ENCODE measurements at regions not wholly inside any gene's neighbourhood (a gene's known extent, or its start where the extent isn't known, plus 50 kb on each side); places are given as distances from the start of the nearest gene placed in this dataset.

DNA sequence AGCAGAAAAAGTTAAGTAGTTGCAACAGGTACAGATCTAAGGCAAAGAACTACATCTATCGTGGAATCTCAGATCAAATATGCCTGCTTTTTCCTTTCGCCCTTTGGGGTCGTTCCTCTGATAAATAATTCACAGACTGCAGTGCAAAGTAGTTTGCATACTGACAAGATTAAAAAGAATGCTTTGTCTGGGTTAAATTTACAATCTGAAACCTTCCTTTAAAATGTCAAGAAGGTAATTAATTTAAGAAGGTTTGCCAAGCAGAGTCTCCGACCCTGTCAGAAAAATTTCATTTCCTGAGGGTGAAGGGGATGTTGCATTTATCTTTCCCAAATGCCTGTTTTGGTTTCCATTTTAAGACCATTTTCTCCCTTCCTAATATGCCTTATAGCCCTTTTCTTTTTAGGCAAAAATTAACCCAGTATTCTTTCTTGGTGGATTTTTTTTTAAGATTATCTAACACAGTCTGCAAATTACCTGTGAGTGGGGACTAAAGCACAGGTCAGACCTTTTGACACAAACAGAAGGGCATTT is 406.9 kb downstream of the LRIG3 start:
- H2AFZ ChIP-seq (ENCODE audit: insufficient read depth, low read depth, low read length, poor library complexity, severe bottlenecking), result no peak overlapping the region

GRCh38 chr12:58513852-58514251 is 406.5 kb downstream of the LRIG3 start:
- H3K4me1 Mint-ChIP-seq, result no peaks in the 10 kb centered on the region
- no peak overlapping the region for H3K27ac Mint-ChIP-seq
- no peak overlapping the region for H3K4me3 Mint-ChIP-seq

More for the DNA sequence above, 406.9 kb downstream of the LRIG3 start:
- Histone ChIP-seq H3K9me3 (ENCODE audit: control extremely low read depth in 1 of 3, control insufficient read depth in 2 of 3, insufficient read depth in 1 of 3, low read length in 2 of 3) (peaks cover 0 to 10% (median under 1%) of the 10 kb centered on the region in 3 donors), H3K4me2 (replicated peaks; ENCODE audit: low read depth, low read length, poor library complexity, severe bottlenecking) (no peak overlapping the region), H3K27ac (ENCODE audit: low read length in 2 of 2) (no peak overlapping the region), H3K4me1 (ENCODE audit: control insufficient read depth in 2 of 2, insufficient read depth in 2 of 2, low read length in 2 of 2) (no peaks in the 10 kb centered on the region), H4K20me1 (ENCODE audit: control insufficient read depth, insufficient read depth, low read length, poor library complexity, severe bottlenecking) (no peaks in the 10 kb centered on the region), H3K4me3 (ENCODE audit: control extremely low read depth in 1 of 5, extremely low read depth in 1 of 5, insufficient read depth in 1 of 5, low read depth in 2 of 5, low read length in 4 of 5) (no peak overlapping the region), H3K79me2 (ENCODE audit: control insufficient read depth, insufficient read depth, low read length) (no peaks in the 10 kb centered on the region), H3K27me3 (replicated peaks in 1 of 4; ENCODE audit: control extremely low read depth in 1 of 4, control insufficient read depth in 3 of 4, insufficient read depth in 4 of 4, low read length in 3 of 4) (no peaks in the 10 kb centered on the region), H3K9ac (ENCODE audit: low read length) (no peak overlapping the region), H3K36me3 (replicated peaks in 1 of 2; ENCODE audit: control extremely low read depth in 1 of 2, control insufficient read depth in 1 of 2, extremely low read depth in 1 of 2, insufficient read depth in 2 of 2, low read length in 1 of 2) (no peaks in the 10 kb centered on the region)
- intact Hi-C loops (cut with micrococcal nuclease), result no loop called here
- Mint-ChIP-seq H3K27me3 (no peaks in the 10 kb centered on the region), H3K4me1 (no peaks in the 10 kb centered on the region), H3K9me3 (ENCODE audit: insufficient read depth) (peaks cover 6% of the 10 kb centered on the region), H3K27ac (no peak overlapping the region), H3K4me3 (no peak overlapping the region)
- DNase-seq (no peak), ATAC-seq (ENCODE audit: low read depth) (no peak)
- TF ChIP-seq, protein P1, sequence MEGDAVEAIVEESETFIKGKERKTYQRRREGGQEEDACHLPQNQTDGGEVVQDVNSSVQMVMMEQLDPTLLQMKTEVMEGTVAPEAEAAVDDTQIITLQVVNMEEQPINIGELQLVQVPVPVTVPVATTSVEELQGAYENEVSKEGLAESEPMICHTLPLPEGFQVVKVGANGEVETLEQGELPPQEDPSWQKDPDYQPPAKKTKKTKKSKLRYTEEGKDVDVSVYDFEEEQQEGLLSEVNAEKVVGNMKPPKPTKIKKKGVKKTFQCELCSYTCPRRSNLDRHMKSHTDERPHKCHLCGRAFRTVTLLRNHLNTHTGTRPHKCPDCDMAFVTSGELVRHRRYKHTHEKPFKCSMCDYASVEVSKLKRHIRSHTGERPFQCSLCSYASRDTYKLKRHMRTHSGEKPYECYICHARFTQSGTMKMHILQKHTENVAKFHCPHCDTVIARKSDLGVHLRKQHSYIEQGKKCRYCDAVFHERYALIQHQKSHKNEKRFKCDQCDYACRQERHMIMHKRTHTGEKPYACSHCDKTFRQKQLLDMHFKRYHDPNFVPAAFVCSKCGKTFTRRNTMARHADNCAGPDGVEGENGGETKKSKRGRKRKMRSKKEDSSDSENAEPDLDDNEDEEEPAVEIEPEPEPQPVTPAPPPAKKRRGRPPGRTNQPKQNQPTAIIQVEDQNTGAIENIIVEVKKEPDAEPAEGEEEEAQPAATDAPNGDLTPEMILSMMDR (IDR thresholded peaks at IDR 0.05), result no peak
- TF ChIP-seq EZH2 (IDR thresholded peaks at IDR 0.05; ENCODE audit: borderline replicate concordance, insufficient read depth, low read depth, low read length, poor library complexity, severe bottlenecking), result no peak
- WGBS (ENCODE audit: insufficient coverage), result 82% methylated on average over 3 of the region's 4 CpGs
- ChIA-PET POLR2A (no interaction called here), CTCF (no interaction called here)

More at GRCh38 chr12:58513852-58514251, 406.5 kb downstream of the LRIG3 start:
- Histone ChIP-seq H3K4me2 (replicated peaks; ENCODE audit: low read depth, low read length, poor library complexity, severe bottlenecking) (no peak overlapping the region), H3K36me3 (replicated peaks in 1 of 2; ENCODE audit: control extremely low read depth in 1 of 2, control insufficient read depth in 1 of 2, extremely low read depth in 1 of 2, insufficient read depth in 2 of 2, low read length in 1 of 2) (no peaks in the 10 kb centered on the region), H3K9ac (ENCODE audit: low read length) (no peak overlapping the region), H3K79me2 (ENCODE audit: control insufficient read depth, insufficient read depth, low read length) (no peaks in the 10 kb centered on the region), H3K27me3 (replicated peaks in 1 of 4; ENCODE audit: control extremely low read depth in 1 of 4, control insufficient read depth in 3 of 4, insufficient read depth in 4 of 4, low read length in 3 of 4) (no peaks in the 10 kb centered on the region), H2AFZ (ENCODE audit: insufficient read depth, low read depth, low read length, poor library complexity, severe bottlenecking) (no peak overlapping the region), H4K20me1 (ENCODE audit: control insufficient read depth, insufficient read depth, low read length, poor library complexity, severe bottlenecking) (no peaks in the 10 kb centered on the region), H3K27ac (ENCODE audit: low read length in 2 of 2) (no peak overlapping the region), H3K9me3 (ENCODE audit: control extremely low read depth in 1 of 3, control insufficient read depth in 2 of 3, insufficient read depth in 1 of 3, low read length in 2 of 3) (peaks cover 0 to 15% (median 3%) of the 10 kb centered on the region in 3 donors), H3K4me1 (ENCODE audit: control insufficient read depth in 2 of 2, insufficient read depth in 2 of 2, low read length in 2 of 2) (no peaks in the 10 kb centered on the region), H3K4me3 (ENCODE audit: control extremely low read depth in 1 of 5, extremely low read depth in 1 of 5, insufficient read depth in 1 of 5, low read depth in 2 of 5, low read length in 4 of 5) (no peak overlapping the region)
- intact Hi-C loops (cut with micrococcal nuclease), result no loop called here
- Mint-ChIP-seq H3K27me3 (no peaks in the 10 kb centered on the region), H3K9me3 (ENCODE audit: insufficient read depth) (peaks cover 9% of the 10 kb centered on the region)
- POLR2A ChIA-PET, result no interaction called here
- CTCF ChIA-PET, result no interaction called here
- no peak for DNase-seq
- no peak for ATAC-seq (ENCODE audit: low read depth)
- 73% methylated on average over 2 of the region's 4 CpGs for WGBS (ENCODE audit: insufficient coverage)
- TF ChIP-seq EZH2 (IDR thresholded peaks at IDR 0.05; ENCODE audit: borderline replicate concordance, insufficient read depth, low read depth, low read length, poor library complexity, severe bottlenecking), result no peak
- TF ChIP-seq, protein P1 (IDR thresholded peaks at IDR 0.05), result no peak

Data from B cell (primary cell).